ENCODE measurements at regions not wholly inside any gene's neighbourhood (a gene's known extent, or its start where the extent isn't known, plus 50 kb on each side); places are given as distances from the start of the nearest gene placed in this dataset.

DNA sequence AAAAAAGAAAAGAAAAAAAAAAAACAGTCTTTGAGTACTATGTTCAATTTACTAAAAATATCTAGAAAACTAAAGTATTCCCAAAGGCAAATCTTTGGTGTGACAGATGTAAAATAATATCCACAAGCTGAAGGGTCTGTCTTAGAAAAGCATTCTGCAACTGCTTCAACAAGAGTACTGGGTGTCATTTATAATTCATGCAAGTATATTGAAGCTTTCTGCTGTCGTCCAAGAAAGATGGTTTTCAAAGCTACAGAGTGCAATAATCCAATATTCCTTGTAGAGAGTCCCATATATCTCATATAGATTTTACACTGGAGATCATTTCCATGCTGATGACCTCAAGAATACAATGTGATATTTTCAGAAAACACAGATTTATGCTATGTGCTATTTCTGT lies 90.9 kb upstream of the SUCLG2 start:
- DNase-seq: no peak

DNA sequence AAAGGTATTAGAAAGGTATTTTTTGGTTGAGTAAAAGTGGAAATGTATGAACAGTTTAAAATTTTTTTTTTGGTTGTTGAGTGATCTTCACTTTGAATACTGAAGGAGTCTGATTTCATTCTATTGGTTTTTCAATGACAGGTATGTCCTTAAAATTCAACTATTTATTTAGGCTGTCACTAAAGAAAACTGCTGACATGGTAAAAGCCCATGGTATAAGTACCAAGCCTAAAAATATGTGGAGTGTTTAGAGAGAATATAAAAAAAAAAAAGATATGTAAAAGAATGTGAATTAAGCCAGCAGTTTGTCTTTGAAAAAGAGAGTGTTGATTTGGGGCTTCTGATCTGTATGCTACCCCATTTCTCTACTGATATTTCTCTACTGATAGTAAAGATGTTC lies 90.3 kb upstream of the SUCLG2 start:
- no peak for DNase-seq

DNA sequence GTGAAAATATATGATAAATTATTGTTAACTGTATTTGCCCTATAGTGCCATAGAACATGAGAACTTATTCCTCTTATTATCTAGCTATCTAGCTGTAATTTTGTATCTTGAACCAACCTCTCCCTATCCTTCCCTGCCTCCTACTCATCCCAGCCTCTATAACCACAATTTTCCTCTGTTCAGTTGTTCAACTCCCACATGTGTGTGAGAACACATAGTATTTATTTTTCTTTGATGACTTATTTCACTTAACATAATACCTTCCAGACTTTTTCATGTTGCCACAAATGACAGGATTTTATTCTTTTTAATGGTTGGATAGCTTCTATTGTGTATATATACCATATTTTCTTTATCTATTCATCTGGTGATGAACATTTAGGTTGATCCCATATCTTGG lies 85.4 kb upstream of the SUCLG2 start:
- no peak for DNase-seq

DNA sequence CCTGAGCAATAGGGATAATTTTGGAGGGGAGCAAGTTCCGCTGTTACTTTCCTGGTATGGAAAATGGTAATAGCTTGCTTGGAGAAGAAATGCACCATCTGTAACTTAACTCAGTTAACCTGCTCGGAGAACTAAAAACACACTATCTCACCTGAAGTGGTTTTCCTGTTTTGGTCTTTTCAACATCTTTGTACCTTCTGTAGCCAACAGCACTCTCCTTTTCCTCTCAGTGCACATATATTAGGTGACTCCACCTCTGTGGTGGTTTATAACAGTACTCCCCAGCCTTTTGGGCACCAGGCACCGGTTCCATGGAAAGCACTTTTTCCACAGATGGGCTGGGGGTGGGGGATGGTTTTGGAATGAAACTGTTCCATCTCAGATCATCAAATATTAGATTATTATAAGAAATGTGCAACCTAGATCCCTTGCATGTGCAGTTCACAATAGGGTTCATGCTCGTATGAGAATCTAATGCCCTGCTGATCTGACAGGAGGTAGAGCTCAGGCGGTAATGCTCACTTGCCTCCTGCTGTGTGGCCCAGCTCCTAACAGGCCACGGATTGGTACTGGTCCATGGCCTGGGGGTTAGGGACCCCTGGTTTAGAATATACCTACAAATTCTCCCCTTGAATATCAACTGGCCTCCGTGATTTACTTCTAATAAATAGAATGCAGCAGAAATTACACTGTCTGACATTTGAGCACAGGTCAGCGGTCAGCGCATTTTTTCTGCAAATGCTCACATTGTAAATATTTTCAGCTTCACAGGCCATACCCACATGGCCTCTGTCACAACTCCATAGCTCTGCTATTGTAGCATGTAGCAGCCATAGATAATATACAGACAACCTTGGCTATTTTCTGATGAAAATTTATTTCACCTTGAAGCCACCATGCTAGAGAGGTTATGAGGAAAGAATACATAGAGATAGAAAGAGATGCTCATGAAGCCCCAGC lies 83.8 kb upstream of the SUCLG2 start:
- DNase-seq: no peak

DNA sequence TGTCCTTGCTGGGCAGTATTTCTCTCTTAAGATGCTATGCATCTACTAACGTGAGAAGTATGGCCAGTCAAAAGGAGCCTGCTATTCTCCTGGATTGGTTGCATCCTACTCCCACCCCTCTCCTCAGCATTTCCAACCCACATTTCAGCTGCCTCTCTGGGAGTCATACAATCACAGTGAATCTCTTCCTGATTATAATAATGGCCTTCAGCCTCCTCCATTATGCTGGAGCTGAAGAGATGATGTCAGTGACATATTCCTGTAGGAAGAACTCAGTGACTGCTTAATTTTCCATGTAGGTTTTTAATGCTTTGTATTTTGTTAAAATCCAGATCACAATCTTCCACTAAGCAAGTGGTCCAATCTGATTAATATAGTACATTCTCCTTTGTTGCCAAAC lies 82.7 kb upstream of the SUCLG2 start:
- no peak for DNase-seq

DNA sequence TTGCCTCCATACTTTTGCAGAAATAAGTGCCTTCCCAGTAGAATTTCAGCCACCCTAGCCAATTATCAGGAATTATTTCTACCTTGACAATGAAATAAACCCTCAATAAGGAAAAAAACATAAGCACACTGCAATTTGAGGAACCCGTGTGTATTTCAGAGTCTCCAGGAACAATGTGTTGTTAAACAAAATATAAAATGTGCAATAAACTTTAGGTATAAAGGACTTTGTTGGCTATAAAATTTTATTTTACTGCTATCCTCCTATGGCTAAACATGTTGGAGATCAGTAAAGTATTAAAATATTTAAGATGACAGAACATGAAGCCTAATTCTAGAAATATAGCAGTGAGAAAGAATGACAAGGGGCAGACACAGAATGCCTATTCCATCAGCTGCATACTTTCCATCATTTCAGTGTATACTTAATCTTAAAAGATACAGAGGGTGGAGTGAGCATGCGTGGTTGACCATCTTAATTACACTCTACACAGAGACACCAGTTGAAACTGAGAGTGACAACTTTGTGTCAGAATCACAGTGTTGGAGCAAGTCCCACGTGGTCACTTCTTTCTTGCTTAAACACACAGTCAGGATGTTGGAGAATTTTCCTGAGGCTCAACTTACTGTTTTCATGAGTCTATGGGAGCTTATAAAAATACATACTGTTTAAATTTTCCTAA lies 79.0 kb upstream of the SUCLG2 start:
- DNase-seq: no peak

DNA sequence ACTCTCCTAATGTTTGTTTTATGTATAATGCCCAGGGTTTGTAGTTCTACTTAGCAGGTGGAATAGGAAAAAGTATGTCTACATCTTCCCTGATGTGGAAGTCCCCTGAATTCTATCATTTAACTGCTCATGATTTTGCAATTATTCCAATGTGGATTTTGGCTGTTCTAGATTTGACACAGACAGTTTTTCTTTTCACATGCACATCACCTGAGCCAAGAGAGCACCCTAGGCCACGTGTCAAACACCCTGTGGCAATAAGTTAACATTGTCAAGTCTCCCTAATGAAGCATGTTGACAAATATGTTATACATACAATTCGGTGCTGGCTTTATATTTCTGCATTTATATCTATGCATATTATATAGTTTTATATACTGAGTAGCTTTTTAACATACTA lies 70.0 kb upstream of the SUCLG2 start:
- no peak for DNase-seq

DNA sequence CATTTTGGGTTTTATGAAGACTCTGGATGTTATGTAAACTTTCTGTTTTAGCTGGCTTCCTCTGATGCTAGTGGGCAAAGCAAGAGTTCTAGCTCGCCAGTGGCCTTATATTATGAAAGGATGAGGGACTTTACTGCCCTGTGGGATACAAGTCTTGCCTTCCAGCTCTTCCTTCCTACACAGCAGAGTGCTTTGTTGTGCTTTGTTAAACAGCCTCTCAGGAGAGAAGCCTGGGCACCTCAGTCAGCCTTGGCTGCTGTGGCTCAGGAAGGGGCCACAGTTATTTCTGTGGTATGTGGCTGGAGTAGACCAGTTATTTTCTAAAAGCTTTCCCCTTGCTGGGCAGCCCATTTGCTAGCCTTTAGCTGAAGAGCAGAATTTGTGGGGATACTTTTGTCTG lies 69.5 kb upstream of the SUCLG2 start:
- DNase-seq: no peak

DNA sequence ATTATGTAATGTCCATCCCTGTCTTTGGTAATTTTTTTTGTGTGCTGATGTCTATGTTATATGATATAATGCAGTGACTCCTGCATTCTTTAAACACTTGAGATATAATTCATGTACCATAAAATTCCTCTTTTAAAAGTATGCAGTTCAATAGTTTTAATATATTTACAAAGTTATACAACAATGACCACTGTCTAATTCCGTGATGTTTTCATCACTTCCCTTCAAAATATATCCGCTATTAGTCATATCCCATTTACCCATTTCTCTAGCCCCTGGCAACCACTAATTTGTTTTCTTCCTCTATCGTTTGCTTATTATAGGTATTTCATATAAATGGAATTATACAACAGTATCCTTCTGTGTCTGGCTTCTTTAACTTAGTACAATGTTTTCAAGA lies 64.9 kb upstream of the SUCLG2 start:
- DNase-seq: no peak

DNA sequence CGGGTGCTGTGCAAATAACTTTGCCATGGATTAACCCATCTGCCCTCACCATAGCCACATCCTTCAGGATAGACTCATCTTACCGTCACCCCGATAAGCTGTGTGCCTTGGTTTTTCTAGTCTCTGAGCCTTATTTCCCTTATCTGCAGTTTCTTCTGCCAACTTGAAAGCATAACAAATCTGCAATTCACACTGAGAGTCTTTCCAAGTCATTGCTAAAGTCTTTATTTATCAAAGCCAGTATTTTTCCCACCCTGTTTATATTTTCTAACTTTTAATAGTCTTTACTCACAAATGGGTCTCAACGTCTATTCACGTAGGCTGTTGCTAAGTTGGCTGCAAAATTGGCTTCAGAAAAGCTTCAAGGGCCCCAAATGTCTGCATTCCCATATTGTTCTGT lies 61.6 kb upstream of the SUCLG2 start:
- DNase-seq: no peak

DNA sequence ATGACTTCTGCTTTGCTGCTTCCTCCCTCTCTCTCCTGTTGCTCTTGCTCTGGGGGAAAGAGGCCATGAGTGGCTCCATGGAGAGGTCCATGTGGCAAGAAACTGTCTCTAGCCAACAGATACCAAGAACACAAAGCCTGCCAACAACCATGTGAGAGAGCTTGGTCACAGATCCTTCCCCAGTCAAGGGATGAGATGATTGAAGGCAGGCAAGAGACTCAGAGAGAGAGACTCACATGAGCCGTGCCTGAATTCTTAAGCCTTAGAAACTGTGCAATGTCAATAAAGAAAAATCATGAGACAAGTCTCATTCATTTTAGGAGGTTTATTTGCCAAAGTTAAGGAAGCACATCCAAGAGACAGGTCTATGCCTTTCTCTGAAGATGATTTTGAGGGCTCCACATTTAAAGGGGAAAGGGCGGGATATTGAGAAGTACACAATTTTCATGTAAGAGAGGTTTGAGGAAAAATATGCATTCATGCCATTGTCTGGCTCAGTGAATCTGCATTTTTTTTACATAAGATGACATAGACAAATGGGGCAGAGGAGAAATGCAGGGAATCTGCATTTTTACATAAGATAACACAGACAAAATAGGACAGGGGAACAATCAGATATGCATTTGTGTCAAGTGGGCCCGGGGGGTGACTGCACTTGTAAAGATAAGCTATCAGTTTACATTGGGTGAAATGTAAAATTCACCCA lies 59.5 kb upstream of the SUCLG2 start:
- DNase-seq: no peak

DNA sequence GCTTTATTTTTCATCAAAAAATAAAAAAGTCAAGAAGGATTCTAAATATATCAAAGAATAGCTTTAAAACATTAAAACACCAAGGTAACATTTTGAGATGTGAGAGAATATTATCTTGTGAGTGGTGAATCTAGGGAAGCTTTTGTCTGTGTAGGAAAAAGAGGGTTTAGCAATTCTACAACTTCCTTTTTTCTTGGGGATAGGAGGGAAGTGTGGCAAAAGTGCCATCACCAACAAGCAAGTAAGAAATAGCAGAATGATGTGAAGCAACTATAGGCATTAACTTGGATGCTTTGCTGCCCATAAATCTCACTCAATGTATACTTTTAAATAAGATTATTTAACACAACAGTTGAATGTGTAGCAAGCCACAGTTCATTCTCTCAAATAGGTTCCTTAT lies 57.8 kb upstream of the SUCLG2 start:
- no peak for DNase-seq

DNA sequence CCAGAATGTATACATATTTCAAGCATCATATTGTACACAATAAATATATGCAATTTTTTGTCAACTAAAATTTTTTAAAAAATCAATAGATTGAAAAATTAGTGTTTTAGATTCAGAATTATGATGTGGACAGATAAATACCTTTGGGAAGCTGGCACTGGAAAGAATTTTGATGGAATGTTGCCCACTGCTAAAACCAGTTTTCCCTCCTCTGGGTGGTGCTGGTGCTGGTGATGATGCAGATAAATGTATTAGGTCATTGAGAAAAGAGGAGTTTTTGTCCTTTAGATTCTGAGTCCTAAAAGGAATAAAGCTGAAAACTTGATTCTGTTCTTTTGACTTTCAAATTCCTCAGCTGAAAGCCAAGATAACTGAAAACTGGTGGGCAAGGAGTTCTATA lies 56.0 kb upstream of the SUCLG2 start:
- no peak for DNase-seq

DNA sequence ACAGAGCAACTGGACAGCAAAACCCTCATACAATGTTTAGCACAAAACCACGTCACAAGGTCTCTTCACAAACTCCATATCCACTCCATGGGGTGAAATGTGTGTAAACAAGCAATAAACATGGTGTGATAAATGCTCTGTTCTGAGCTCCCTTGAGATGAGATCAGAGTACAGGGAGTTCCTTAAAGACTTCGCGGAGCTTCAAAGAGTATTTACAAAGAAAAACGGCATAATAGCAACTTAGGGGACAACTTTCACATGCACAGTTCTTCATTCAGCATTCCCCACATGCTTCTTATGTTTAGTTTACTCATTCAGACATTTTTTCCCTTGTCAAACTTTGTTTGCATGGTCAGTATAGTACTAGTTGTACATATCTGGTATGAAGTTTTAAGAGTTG lies 52.5 kb upstream of the SUCLG2 start:
- no peak for DNase-seq

DNA sequence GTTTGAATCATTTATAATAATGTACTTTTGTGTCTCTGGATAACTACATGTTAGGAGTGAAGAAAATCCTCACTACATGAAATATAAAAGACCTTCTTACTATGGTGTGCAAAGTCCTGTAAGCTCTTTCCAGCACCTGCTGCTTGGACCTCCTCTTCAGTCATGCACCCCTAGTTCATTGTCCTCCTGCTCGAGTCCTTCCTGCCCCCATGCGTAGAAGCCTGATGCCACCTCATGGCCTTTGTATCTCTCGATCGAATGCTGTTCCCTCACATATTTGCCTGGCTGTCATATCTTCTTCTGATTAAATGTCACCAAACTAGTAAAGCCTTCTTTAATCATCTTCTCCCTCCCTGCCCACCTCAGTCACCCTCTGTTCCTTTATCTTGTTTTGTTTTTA lies 49.9 kb upstream of the SUCLG2 start:
- DNase-seq: no peak

Data from NCI-H187 treated with DMSO at 0.1 percent for 48 hours (cell line).